LNCaP clone FGC (cell line): ENCODE measurements at regions not wholly inside any gene's neighbourhood (a gene's known extent, or its start where the extent isn't known, plus 50 kb on each side); places are given as distances from the start of the nearest gene placed in this dataset.

ENCODE experiments used
- DNase-seq: peaks from one replicate; pipeline ENCODE4 v3.0.0-alpha.2; 2011; ENCODE audit warnings: low read depth
- H3K4me3 ChIP-seq: 2 replicates; pipeline ENCODE4 v1.5.1; 2011; ENCODE audit warnings: mild to moderate bottlenecking, low read depth, low read length, control low read depth
- CTCF ChIP-seq: IDR thresholded peaks from 2 replicates; pipeline ENCODE4 v1.5.1; 2012; ENCODE audit warnings: mild to moderate bottlenecking; ENCODE audit not compliant: control insufficient read depth, insufficient read depth; ENCODE audit errors: extremely low read depth

- no peak for TF ChIP-seq CTCF
- DNase-seq, result no peak
- no peak overlapping the region for H3K4me3 ChIP-seq
Measured at GRCh38 chr1:25111706-25112105, 120.6 kb downstream of the SYF2 start.

- no peak for TF ChIP-seq CTCF
- no peak overlapping the region for H3K4me3 ChIP-seq
Measured at GRCh38 chr1:25110485-25110884, 121.8 kb downstream of the SYF2 start.

GRCh38 chr1:25110036-25110435 lies 122.3 kb downstream of the SYF2 start:
- no peak for TF ChIP-seq CTCF

More at GRCh38 chr1:25110485-25110884, 121.8 kb downstream of the SYF2 start:
- DNase-seq, result no peak

GRCh38 chr1:25109531-25109951 lies 122.8 kb downstream of the SYF2 start:
- TF ChIP-seq CTCF, result no peak
- DNase-seq, result no peak
- no peak overlapping the region for H3K4me3 ChIP-seq

More at GRCh38 chr1:25110036-25110435, 122.3 kb downstream of the SYF2 start:
- no peak overlapping the region for H3K4me3 ChIP-seq
- DNase-seq, result no peak

GRCh38 chr1:25107643-25108010 lies 124.7 kb downstream of the SYF2 start:
- H3K4me3 ChIP-seq, result no peak overlapping the region
- TF ChIP-seq CTCF, result no peak
- DNase-seq, result no peak

GRCh38 chr1:25106976-25107642 lies 125.2 kb downstream of the SYF2 start:
- no peak for DNase-seq
- TF ChIP-seq CTCF, result no peak
- H3K4me3 ChIP-seq, result no peak overlapping the region

- no peak for TF ChIP-seq CTCF
- no peak overlapping the region for H3K4me3 ChIP-seq
- no peak for DNase-seq
Measured at GRCh38 chr1:25106352-25106751, 126.0 kb downstream of the SYF2 start.
